GM12865 (cell line): ENCODE measurements at regions not wholly inside any gene's neighbourhood (a gene's known extent, or its start where the extent isn't known, plus 50 kb on each side); places are given as distances from the start of the nearest gene placed in this dataset.

Experiments used
- DNase-seq: peaks from one replicate; pipeline ENCODE4 v3.0.0; 2010; ENCODE audit warnings: low read depth
- H3K4me3 ChIP-seq: 2 replicates; pipeline ENCODE4 v1.5.1; 2011; ENCODE audit warnings: mild to moderate bottlenecking, low read depth, low read length, control low read depth
- CTCF ChIP-seq: IDR thresholded peaks from 2 replicates; pipeline ENCODE4 v1.5.1; 2011; ENCODE audit warnings: low read length, control low read depth, low read depth, inconsistent platforms; ENCODE audit not compliant: insufficient read depth; ENCODE audit errors: missing control alignments

GRCh38 chr3:118587037-118587741 lies 447.5 kb downstream of the IGSF11 start:
- no peak overlapping the region for H3K4me3 ChIP-seq
- no peak for DNase-seq
- TF ChIP-seq CTCF: no peak

GRCh38 chr3:118587847-118588246 lies 446.8 kb downstream of the IGSF11 start:
- H3K4me3 ChIP-seq: no peak overlapping the region
- TF ChIP-seq CTCF: no peak
- DNase-seq: peak; percentile 26

- no peak overlapping the region for H3K4me3 ChIP-seq
- no peak for DNase-seq
- no peak for TF ChIP-seq CTCF
Measured at GRCh38 chr3:118593277-118593670, 441.4 kb downstream of the IGSF11 start.

GRCh38 chr3:118597184-118597583 lies 437.5 kb downstream of the IGSF11 start:
- no peak overlapping the region for H3K4me3 ChIP-seq
- DNase-seq: no peak
- TF ChIP-seq CTCF: no peak

GRCh38 chr3:118607915-118608820 lies 426.5 kb downstream of the IGSF11 start:
- H3K4me3 ChIP-seq: no peak overlapping the region
- no peak for TF ChIP-seq CTCF
- peak; percentile 44 for DNase-seq

- no peak for DNase-seq
- no peak overlapping the region for H3K4me3 ChIP-seq
- no peak for TF ChIP-seq CTCF
Measured at GRCh38 chr3:118618247-118619040, 416.2 kb downstream of the IGSF11 start.
